ENCODE measurements at regions not wholly inside any gene's neighbourhood (a gene's known extent, or its start where the extent isn't known, plus 50 kb on each side); places are given as distances from the start of the nearest gene placed in this dataset.
A peak's percentile ranks its signal among the peaks of the same experiment; 100 is the strongest.
"Not testable (repeated sequence)": the region's sequence is repeated elsewhere in the genome, so short reads cannot be mapped to it uniquely, and the experiment has no call there.

- DNase-seq = no peak
Measured at GRCh38 chr18:76627444-76627843, 132.4 kb upstream of the ZNF516 start.

GRCh38 chr18:76626991-76627390 is 131.9 kb upstream of the ZNF516 start:
- no peak for DNase-seq

GRCh38 chr18:76622651-76623050 is 127.6 kb upstream of the ZNF516 start:
- DNase-seq = no peak

DNA sequence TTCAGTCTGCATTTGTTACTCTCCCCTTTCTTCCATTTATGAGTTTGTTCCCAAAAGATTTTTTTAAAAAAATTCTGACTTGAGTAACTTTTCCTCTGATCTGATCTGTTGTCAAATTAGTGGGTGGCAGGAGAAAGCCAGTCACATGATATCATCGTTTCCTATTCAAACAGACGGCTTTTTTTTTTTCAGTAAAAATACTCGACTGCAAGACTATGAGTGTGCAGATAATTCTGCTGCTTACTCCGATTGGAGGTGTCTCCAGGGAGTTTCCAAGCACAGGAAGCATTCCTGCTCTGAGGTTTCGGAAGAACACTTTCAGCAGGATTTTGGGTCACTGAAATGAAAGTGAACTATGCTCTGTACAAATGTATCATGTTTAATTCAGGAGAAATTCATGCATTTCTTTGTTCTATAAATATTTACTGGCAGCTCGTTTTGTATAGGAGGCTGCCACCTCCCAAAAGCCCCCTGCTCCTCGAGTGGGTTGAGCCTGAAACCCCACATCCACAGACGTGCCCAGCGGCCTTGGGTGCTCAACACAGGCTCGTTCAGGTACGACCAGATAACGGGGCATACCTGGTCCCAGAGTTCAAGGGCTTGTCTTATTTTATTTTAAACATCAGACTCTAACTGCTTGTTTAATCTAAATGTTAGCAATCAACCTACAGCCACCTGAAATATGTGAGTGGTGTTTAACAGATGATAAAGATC is 126.9 kb upstream of the ZNF516 start:
- peak; percentile 33 for DNase-seq

DNA sequence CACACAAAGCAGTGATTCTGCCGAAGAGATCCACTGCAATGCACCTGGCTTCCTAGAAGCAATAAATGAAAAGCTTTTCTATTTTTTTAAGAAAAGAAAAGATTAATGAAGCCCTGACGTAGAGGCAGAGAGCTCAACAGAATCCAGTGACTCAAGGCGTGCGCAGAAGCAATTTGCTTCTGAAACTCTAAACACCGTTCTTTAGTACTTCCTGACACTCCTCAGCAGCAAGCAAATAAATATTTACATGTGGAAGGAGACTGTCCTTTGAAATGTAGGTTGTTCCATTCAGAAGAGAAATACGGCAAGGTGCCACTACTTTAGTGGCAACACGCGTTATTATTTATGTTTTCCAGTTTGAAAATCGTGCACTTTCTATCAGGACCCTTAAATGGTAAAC is 126.2 kb upstream of the ZNF516 start:
- DNase-seq = no peak

- peak; percentile 2 for DNase-seq
Measured at GRCh38 chr18:76620321-76621170, 125.5 kb upstream of the ZNF516 start.

DNA sequence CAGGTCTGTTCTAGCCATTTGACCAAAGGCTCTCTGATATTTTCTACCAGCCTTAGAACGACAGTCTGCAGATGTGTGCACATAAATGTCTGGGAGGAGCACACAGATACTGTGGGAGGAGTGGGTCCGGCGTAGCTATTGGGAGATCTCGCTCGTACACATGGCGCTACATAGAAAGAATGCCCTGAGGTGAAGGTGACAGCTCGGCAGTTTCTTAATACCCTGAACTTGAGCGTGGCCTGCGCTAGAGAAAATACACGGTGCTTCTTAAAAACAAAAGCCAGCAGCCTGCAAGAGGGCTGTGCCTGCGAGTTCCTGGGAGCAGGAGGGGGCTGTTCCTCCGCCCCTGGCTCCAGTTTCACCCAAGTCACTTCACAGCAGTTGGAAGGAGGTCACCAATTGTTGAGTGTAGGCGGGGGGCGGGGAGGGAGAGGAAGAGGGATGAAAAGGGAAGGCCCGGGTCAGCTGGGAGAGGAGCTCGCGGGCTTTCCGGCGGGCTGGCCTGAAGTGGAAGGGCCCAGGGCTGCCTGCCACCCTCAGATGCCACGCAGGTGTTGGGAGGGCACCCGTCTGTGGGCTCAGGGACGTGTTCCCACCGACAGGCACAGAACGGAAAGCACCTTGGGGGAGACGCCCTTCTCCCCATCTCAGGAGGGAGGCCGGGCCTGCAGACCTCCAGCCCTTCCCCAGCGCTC is 124.7 kb upstream of the ZNF516 start:
- DNase-seq = no peak

DNA sequence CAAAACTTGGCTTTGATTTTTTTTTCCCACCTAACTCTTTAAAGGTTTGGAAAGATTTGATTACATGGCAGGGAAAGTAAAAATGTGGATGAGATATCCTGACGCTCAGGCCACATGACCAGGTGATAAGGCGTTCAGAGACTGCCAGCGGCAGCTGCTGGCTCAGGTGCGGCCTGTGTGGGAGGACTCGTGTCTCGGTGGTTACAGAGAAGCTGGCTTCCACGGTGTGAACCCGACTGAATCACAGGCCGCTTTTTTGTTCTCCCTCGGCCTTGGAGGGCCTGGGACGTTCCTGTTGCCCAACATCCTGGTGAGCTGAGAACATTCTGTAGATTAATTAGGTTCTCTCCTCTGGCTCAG is 124.2 kb upstream of the ZNF516 start:
- DNase-seq = no peak

DNA sequence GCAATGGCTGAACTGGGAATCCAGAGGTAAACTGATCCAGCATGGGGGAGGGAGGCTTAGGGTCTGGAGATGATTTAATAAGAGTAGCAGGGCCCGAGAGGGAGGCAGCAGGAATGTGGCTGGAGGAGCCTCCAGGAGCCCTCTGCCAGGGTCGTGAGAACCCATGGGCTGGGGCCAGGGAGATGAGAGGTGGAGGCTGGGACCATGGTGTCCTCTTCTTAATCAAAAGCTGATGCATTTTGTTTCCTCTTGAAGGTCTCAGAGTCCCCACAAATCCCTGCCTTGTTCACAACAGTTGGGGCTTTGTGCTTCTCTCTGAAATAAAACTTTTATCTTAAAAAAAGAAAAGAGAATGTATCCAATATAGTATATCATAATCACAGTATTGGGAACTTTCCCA is 123.7 kb upstream of the ZNF516 start:
- no peak for DNase-seq

DNA sequence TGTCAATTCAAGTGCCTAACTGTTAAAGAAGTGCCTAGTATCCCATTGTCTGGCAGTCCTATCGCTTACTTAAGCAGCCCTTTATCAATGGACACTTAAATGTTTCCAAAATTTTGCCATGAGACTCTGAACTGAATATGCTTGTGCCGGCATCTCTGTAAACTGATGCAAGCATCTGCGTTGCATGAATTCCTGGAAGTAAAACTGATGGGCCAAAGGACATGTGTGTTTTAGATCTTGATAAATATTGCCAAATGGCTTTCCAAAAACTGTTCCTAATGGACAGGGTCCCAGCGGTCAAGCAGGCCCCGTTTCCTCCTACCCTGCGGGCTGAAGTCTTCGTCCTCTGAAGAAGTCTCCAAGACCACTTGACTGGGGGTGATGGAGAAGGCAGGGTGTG is 121.3 kb upstream of the ZNF516 start:
- no peak for DNase-seq

DNA sequence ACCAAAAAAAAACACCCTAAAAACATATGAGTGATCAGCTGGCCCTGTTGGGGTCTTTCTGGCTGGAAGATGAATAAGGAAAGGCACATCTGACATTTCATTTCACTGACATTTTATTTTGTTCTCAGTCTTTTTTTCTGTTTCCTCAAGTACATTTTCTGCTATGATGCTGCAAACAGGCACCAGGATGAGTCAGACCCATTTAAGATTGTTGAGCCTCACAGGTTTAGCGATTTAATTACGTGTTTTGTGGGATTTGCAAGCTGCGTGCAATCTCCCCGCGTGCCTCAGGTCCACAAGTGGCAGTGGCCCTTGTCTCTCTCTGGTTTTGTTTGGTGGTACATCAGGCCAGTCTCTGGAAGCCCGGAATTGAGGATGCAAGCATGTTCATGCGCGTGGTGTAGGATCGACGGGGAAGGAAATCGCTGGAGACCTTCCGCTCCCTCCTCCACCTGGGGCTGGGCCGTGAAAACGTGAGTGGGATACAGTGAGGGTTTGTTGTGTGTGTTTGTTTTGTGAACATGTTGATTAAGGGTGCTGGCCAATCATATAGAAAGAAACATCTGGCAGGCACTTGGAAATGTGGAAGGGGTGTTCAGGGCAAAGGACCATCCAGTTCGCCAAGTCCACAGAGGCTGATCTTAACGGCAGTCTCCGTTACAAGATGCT is 120.2 kb upstream of the ZNF516 start:
- no peak for DNase-seq

DNA sequence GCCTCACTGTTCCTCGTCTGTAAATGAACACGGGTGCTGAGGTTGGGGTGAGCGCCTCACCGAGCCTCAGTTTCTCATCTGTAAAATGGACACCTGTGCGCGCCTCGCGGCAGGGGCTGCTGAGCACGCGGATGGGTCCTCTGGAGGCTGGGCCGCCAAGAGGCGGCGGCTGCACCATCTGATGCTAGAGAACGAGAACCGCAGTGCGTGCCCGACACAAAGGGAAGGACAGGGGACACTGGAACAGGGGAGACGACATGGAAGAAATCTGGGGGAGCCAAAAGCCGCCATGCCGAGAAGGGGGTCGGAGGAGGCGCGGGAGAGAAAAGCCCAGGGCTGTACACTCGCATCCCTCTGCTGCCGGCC is 118.7 kb upstream of the ZNF516 start:
- no peak for DNase-seq

GRCh38 chr18:76613053-76613754 is 118.2 kb upstream of the ZNF516 start:
- no peak for DNase-seq

DNA sequence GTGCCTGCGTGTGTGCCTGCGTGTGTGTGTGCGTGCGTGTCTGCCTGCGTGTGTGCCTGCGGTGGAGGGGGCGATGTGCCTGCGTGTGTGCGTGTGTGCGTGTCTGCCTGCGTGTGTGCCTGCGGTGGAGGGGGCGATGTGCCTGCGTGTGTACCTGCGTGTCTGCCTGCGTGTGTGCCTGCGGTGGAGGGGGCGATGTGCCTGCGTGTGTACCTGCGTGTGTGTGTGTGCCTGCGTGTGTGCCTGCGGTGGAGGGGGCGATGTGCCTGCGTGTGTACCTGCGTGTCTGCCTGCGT is 116.7 kb upstream of the ZNF516 start:
- not testable (repeated sequence) for DNase-seq

DNA sequence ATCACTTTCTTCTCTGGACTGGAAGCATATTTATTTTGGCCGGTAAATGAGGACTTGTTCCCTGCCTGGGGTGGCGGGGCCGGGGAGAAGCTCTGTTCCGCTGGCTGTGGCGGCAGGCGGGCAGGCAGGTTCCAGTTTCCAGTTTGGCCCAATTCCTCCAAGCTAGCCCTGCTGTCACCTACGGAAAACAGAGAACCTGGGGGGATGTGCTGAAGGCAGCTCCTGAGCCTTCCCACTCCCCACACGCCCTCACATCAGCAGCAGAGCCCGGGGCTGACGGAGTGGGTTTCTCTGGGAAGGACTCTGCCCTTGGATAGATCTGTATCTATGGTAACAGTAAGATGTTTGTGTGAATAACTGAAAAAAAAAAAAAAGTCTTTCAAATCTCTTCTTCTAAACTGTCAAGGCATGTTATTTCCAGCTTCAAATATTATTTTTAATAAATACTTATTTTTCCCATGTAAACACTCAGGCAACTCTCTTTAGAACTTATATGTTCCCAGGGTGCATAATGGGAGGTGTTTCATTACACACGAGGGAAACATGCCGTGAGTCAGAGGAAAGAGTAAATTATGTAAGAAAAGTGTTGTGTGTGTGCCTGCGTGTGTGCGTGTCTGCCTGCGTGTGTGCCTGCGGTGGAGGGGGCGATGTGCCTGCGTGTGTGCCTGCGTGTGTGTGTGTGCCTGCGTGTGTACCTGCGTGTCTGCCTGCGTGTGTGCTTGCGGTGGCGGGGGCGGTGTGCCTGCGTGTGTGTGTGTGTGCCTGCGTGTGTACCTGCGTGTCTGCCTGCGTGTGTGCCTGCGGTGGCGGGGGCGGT is 116.1 kb upstream of the ZNF516 start:
- DNase-seq = no peak

DNA sequence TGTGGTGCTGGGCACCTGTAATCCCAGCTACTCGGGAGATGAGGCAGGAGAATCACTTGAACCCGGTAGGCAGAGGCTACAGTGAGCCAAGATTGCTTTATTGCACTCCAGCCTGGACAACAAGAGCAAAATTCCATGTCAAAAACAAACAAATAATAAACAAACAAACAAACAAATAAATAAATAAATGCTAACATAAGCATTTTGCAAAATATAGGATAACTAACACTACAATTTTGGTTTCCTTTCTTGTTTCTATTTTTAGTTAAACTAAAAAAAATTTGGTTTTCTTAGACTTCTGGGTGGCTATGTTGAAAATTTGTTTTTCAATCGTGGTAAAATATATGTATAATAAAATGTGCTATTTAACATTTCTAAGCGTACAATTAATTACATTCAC is 115.0 kb upstream of the ZNF516 start:
- DNase-seq = no peak

- DNase-seq = no peak
Measured at GRCh38 chr18:76605341-76605929, 110.4 kb upstream of the ZNF516 start.

DNA sequence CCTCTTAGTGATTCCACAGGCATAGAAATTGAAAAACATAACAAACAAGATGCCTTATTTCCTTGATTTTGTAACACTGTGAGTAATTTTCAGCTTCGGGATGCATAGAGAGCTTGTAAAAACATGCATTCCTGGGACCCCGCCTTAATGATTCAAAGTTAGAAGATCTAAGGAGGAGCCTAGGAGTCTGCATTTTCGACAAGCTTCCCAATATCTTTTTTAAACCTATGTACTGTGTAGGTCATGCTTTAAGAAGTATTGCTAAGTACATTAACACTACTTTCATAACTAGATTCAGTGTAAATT is 109.8 kb upstream of the ZNF516 start:
- no peak for DNase-seq

GRCh38 chr18:76604108-76604934 is 109.3 kb upstream of the ZNF516 start:
- DNase-seq = no peak

GRCh38 chr18:76602191-76602590 is 107.1 kb upstream of the ZNF516 start:
- DNase-seq = peak; percentile 40

DNA sequence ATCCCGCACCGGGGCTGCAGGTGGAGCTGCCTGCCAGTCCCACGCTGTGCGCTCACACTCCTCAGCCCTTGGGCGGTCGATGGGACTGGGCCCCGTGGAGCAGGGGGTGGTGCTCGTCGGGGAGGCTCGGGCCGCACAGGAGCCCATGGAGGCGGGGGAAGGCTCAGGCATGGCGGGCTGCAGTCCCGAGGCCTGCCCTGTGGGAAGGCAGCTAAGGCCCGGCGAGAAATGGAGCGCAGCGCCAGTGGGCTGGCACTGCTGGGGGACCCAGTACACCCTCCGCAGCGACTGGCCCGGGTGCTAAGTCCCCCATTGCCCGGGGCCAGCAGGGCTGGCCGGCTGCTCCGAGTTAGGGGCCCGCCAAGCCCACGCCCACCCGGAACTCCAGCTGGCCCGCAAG is 105.0 kb upstream of the ZNF516 start:
- not testable (repeated sequence) for DNase-seq
